GM23248 (cell line): ENCODE measurements at regions not wholly inside any gene's neighbourhood (a gene's known extent, or its start where the extent isn't known, plus 50 kb on each side); places are given as distances from the start of the nearest gene placed in this dataset.

Source experiments
- EZH2 ChIP-seq: fragments of 200-600 bp; sonication (generic); IDR thresholded peaks from 2 replicates; pipeline ENCODE4 v1.6.1; 2018; ENCODE audit warnings: antibody characterized with exemption, mild to moderate bottlenecking; ENCODE audit not compliant: insufficient read depth, poor library complexity, severe bottlenecking
- EZH2phosphoT487 ChIP-seq: fragments of 200-600 bp; sonication (generic); IDR thresholded peaks from 2 replicates; pipeline ENCODE4 v1.6.1; 2018; ENCODE audit warnings: antibody characterized with exemption, moderate library complexity, mild to moderate bottlenecking, low read depth; ENCODE audit not compliant: insufficient read depth

DNA sequence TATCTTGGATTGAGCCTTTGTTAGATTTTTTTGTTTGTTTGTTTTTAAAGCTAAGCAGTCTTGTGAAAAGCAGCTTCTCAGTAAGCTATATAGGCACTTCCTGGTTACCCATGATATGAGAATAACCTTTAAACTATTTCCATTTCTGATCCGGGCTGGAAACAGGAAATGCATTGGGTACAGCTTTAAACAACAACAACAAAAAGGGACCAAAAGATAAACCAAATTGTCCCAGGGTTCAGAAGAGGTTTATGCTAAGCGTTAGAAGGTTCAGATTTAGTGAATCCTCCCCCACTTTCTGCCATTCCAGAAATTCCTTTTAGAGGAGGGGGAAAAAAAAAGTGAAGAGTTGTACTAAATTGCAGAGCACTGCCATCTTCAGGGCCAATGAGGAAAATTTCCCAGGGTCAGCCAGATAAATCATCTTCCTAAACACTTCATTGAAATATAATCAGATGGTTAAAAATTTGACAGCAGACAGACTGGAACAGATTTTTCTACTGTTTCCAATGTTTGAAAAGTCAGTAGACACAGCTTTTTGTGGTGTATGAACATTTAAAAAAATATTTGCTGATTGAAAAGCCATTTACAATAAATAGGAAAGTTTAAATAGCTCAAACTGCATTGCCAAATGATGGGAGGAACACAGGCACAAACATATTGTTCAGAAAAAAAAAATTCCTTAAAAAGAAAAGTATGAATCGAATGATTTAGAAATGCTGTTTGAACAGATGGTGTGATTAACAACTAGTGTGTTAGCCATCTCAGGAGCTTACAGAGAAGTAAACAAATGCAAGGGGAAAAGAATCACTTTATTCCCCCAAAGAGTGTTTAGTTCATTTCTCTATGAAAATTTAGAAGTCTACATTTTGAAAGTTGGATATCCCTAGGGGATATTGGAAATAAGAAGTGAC lies 189.9 kb upstream of the TANK start:
- no peak for TF ChIP-seq EZH2phosphoT487
- no peak for TF ChIP-seq EZH2
